C4-2B (cell line): ENCODE measurements at regions not wholly inside any gene's neighbourhood (a gene's known extent, or its start where the extent isn't known, plus 50 kb on each side); places are given as distances from the start of the nearest gene placed in this dataset.

ENCODE experiments used
- H3K27ac ChIP-seq: fragments of 450-650 bp; 2 replicates; pipeline ENCODE4 v1.5.1; 2017
- CTCF ChIP-seq: fragments of 450-650 bp; conservative IDR thresholded peaks from 2 replicates; pipeline ENCODE4 v1.5.1; 2017; ENCODE audit warnings: mild to moderate bottlenecking
- ZFX ChIP-seq: fragments of 450-650 bp; IDR thresholded peaks from 2 replicates; pipeline ENCODE4 v1.6.1; 2017

GRCh38 chr4:140246216-140246615 lies 92.2 kb upstream of the MAML3 start:
- no peak for TF ChIP-seq CTCF
- no peak for TF ChIP-seq ZFX
- H3K27ac ChIP-seq, result no peak overlapping the region

DNA sequence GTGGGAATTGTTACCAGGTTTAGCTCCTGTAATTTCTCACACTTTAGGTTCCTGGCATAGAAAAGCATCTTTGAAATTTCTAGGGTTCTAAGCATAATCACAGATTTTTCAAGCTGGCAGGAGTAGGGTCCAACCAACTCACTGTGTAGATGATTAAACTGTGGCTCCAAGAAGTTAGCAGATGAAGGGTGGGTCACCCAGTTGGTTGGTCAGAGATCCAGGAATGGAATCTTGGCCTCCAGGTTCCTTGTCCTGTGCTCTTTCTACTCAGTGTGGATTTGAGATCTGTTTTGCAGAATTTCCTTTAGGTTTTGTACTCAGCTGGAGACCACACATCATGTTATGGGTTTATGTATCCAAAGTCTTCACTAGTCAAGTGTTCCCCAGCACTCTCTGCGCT lies 90.3 kb upstream of the MAML3 start:
- no peak overlapping the region for H3K27ac ChIP-seq
- TF ChIP-seq CTCF, result no peak
- TF ChIP-seq ZFX, result no peak

DNA sequence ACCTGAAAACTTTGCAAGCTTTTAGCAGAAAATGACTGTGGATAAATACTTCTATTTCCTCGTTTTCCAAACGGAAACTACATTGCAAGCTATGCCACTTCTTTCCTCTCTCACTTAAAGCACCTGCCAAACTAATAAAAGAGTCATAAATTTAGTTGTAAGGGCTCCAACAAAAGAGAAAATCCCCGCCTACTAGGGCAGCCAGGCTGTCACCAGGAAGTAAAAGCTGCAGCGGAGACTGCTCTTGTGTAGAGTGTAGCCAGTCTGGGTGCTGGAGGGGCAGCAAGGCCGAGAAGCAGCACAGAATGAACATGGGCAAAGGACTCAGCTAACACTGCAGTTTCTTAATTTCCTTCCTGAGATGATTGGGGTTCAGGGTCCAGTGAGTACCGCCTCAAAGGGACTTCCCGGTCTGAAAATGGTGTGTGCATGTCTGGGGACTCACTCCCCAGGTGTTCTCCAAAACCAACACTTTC lies 89.3 kb upstream of the MAML3 start:
- peak overlapping the region; percentile 84 for H3K27ac ChIP-seq
- TF ChIP-seq ZFX (no peak), CTCF (no peak)

DNA sequence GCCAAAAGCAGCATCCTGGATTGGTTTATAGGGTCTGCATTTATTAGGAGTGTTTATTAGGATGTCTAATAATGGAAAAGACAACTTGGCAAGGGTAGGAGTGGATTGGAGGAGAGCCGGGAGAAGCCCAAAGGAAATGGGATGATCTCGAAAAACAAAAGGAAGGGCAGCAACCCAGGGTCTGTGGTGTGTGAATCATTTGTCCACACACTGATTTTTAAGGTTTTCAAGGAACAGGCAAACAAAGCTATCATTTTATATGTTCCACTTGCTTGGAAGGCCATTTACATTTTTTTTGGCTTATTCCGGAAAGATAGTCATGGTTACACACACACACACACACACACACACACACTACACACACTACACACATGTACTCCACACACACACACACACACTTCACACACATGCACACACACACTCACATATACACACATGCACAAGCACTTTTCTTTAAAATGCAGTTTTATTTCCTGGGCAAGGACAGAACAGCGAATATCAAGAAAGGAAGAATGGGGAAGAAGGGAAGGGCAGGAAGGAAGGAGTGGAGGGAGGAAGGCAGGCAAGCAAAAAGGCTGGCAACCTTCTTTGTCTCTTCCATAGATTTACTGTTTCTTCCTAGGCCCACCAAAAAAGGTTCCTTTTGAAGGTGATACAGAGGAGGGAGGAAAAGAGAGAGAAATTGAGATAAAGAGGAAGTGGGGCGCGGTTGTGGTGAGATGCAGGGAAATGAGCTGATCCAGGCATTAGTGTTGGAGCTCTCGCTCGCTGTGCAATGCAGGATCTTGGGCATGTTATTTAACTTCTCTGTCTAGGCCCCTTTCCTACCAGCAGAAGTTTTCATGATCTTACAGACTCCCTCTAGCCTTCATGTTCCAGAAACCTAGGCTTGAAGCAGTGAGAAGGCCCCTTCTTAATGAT lies 88.6 kb upstream of the MAML3 start:
- TF ChIP-seq CTCF, result no peak; the same call in 1 of the 2 replicates
- TF ChIP-seq ZFX, result no peak
- peak overlapping the region; percentile 84 for H3K27ac ChIP-seq

DNA sequence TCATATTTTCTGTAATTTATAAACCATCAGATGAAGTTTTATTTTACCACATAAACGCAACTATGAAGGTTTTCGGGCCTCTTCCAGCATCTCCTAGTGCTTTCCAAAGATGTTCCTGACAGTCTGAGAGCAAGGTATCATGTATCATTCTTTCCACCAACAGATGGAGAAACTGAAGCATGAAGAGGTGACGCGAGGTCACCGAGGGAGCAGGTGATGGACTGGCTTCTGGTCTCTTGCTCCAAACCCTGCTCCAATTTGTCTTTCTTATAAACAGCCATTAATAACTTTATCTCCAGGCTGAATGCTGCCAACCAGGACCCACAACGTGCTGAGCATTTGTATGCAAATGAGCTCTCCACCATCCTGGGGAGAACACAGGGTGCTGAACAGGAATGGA lies 86.3 kb upstream of the MAML3 start:
- H3K27ac ChIP-seq, result no peak overlapping the region
- no peak for TF ChIP-seq ZFX

GRCh38 chr4:140239311-140239710 lies 85.3 kb upstream of the MAML3 start:
- no peak for TF ChIP-seq ZFX
- TF ChIP-seq CTCF, result no peak
- no peak overlapping the region for H3K27ac ChIP-seq

- TF ChIP-seq ZFX, result no peak
- no peak for TF ChIP-seq CTCF
- H3K27ac ChIP-seq, result peak overlapping the region; percentile 76
These were observed 84.5 kb upstream of the MAML3 start for GRCh38 chr4:140238351-140239056.
